ENCODE measurements at regions not wholly inside any gene's neighbourhood (a gene's known extent, or its start where the extent isn't known, plus 50 kb on each side); places are given as distances from the start of the nearest gene placed in this dataset.

GRCh38 chr16:85176541-85177447, 64.5 kb upstream of the CIBAR2 start:
- peak overlapping the region; percentile 8; the same call in 1 of the 2 replicates for H3K23ac ChIP-seq (ENCODE audit: low read depth, low read length)
- ChIA-PET POLR2A (ENCODE audit: unreplicated experiment) (no interaction called here), CTCF (interaction anchor here (1.3 kb wide), 1 partner anchor 25 kb away, joined by 3 read pairs; no protein-coding TSS in a partner anchor)
- peak overlapping the region; percentile 11 for H2AK9ac ChIP-seq (replicated peaks; ENCODE audit: low read depth, low read length, poor library complexity)
- peaks cover 77% of the 10 kb centered on the region for H4K20me1 ChIP-seq (ENCODE audit: insufficient read depth, low read length)
- in situ Hi-C loops (cut with MboI; ENCODE audit: low sequenced_read_pairs) (no loop called here), intact Hi-C loops (cut with micrococcal nuclease) (no loop called here), dilution Hi-C loops (cut with HindIII; ENCODE audit: low sequenced_read_pairs, unreplicated experiment) (no loop called here)
- H3K79me1 ChIP-seq (ENCODE audit: low read depth in 1 of 2, low read length in 2 of 2) = peaks cover 22 to 96% of the 10 kb centered on the region in 2 experiments
- no peak overlapping the region; the same call in 2 of the 3 replicates for H2BK15ac ChIP-seq (ENCODE audit: low read depth, low read length)
- no peak overlapping the region for H3K18ac ChIP-seq (ENCODE audit: low read depth, low read length)
- no peak overlapping the region for H2AFZ ChIP-seq (replicated peaks; ENCODE audit: low read length, poor library complexity)
- H2BK5ac ChIP-seq (ENCODE audit: low read depth, low read length, poor library complexity, severe bottlenecking) = no peak overlapping the region
- H3K27ac ChIP-seq (ENCODE audit: insufficient read depth, low read length) = no peak overlapping the region
- no peak overlapping the region for H4K91ac ChIP-seq (ENCODE audit: insufficient read depth, low read depth, low read length)
- no peak overlapping the region for H3K4me2 ChIP-seq (ENCODE audit: low read depth, low read length)
- peak overlapping the region; percentile 11; the same call in 1 of the 2 replicates for H3K14ac ChIP-seq (replicated peaks; ENCODE audit: low read depth, low read length)
- H3K9me3 ChIP-seq (ENCODE audit: control insufficient read depth, insufficient read depth, low read length) = no peaks in the 10 kb centered on the region
- H2BK120ac ChIP-seq (ENCODE audit: low read depth, low read length) = 0 out of 2 replicates have a peak overlapping the region, but pooled peaks have one; percentile 12
- peak overlapping the region in 1 of 2 experiments; percentile 11; a peak in 1 of 4 replicates for H4K8ac ChIP-seq (ENCODE audit: low read depth in 2 of 2, low read length in 2 of 2)
- no peaks in the 10 kb centered on the region for H3K27me3 ChIP-seq (ENCODE audit: control insufficient read depth, insufficient read depth, low read length)
- H4K5ac ChIP-seq (ENCODE audit: low read depth, low read length) = no peak overlapping the region
- H3K9ac ChIP-seq (ENCODE audit: low read depth, low read length) = no peak overlapping the region
- 82% methylated on average over 13 of the region's 26 CpGs; no CpG with 5 or more reads in 1 of the 2 experiments for WGBS, 2 experiments (ENCODE audit: extremely low coverage in 2 of 2, insufficient read length in 1 of 2)
- peak overlapping the region; percentile 94; the same call in 1 of the 2 replicates for H2AK5ac ChIP-seq (ENCODE audit: low read depth, low read length)
- no peak overlapping the region for H3K4me3 ChIP-seq (ENCODE audit: insufficient read depth, low read depth, low read length)
- H3K36me3 ChIP-seq (ENCODE audit: control insufficient read depth, insufficient read depth, low read length) = peaks cover 17% of the 10 kb centered on the region
- ATAC-seq (ENCODE audit: low read depth) = no peak
- H3K4ac ChIP-seq (ENCODE audit: low read depth, low read length) = 0 out of 2 replicates have a peak overlapping the region, but pooled peaks have one; percentile 95
- peaks cover 28% of the 10 kb centered on the region for H3K4me1 ChIP-seq (ENCODE audit: control insufficient read depth, insufficient read depth, low read length)
- peaks cover 9% of the 10 kb centered on the region for H3K9me1 ChIP-seq (ENCODE audit: insufficient read depth, low read length)
- no peak overlapping the region for H2BK20ac ChIP-seq (ENCODE audit: low read depth, low read length)
- no TSS peak for BruUV-seq (replicated peaks)
- TF ChIP-seq BHLHE40 (IDR thresholded peaks at IDR 0.05; ENCODE audit: low read depth, low read length) = peak; percentile 72; the same call in 1 of the 2 replicates
- TF ChIP-seq RAD21 (IDR thresholded peaks at IDR 0.05; ENCODE audit: low read length) = no peak
- peak; percentile 52 for DNase-seq
- no peak overlapping the region for H3K56ac ChIP-seq (ENCODE audit: extremely low read depth, insufficient read depth, low read length)

Data from IMR-90 (cell line).